ENCODE measurements at regions not wholly inside any gene's neighbourhood (a gene's known extent, or its start where the extent isn't known, plus 50 kb on each side); places are given as distances from the start of the nearest gene placed in this dataset.

- H3K9me3 ChIP-seq, result no peaks in the 10 kb centered on the region
- no peak overlapping the region for H3K4me3 ChIP-seq
- no peaks in the 10 kb centered on the region for H3K36me3 ChIP-seq
- H3K27me3 ChIP-seq, result no peaks in the 10 kb centered on the region
- DNase-seq, result no peak
- TF ChIP-seq POLR2A (IDR thresholded peaks at IDR 0.05) (no peak), CTCF (IDR thresholded peaks at IDR 0.05) (no peak)
- intact Hi-C loops (cut with DNase I; ENCODE audit: low total_unique reads), result no loop called here
- no peaks in the 10 kb centered on the region for H3K4me1 ChIP-seq
- H3K27ac ChIP-seq, result no peak overlapping the region
Measured at GRCh38 chr5:133882846-133883245, 85.6 kb downstream of the C5orf15 start.

- TF ChIP-seq CTCF (IDR thresholded peaks at IDR 0.05) (no peak), POLR2A (IDR thresholded peaks at IDR 0.05) (no peak)
- intact Hi-C loops (cut with DNase I; ENCODE audit: low total_unique reads), result no loop called here
- Histone ChIP-seq H3K4me1 (no peaks in the 10 kb centered on the region), H3K36me3 (no peaks in the 10 kb centered on the region), H3K4me3 (no peak overlapping the region), H3K9me3 (no peaks in the 10 kb centered on the region), H3K27me3 (no peaks in the 10 kb centered on the region), H3K27ac (no peak overlapping the region)
- DNase-seq, result no peak
Measured at GRCh38 chr5:133882389-133882695, 86.1 kb downstream of the C5orf15 start.

GRCh38 chr5:133881576-133882388, 86.6 kb downstream of the C5orf15 start:
- H3K9me3 ChIP-seq, result no peaks in the 10 kb centered on the region
- H3K4me3 ChIP-seq, result no peak overlapping the region
- intact Hi-C loops (cut with DNase I; ENCODE audit: low total_unique reads), result no loop called here
- DNase-seq, result no peak
- no peaks in the 10 kb centered on the region for H3K27me3 ChIP-seq
- H3K4me1 ChIP-seq, result no peaks in the 10 kb centered on the region
- TF ChIP-seq POLR2A (IDR thresholded peaks at IDR 0.05) (no peak), CTCF (IDR thresholded peaks at IDR 0.05) (no peak)
- no peaks in the 10 kb centered on the region for H3K36me3 ChIP-seq
- H3K27ac ChIP-seq, result no peak overlapping the region

GRCh38 chr5:133878236-133878555, 90.2 kb downstream of the C5orf15 start:
- Histone ChIP-seq H3K4me1 (no peaks in the 10 kb centered on the region), H3K27me3 (no peaks in the 10 kb centered on the region), H3K4me3 (no peak overlapping the region), H3K36me3 (no peaks in the 10 kb centered on the region), H3K27ac (no peak overlapping the region), H3K9me3 (no peaks in the 10 kb centered on the region)
- TF ChIP-seq POLR2A (IDR thresholded peaks at IDR 0.05) (no peak), CTCF (IDR thresholded peaks at IDR 0.05) (no peak)
- DNase-seq, result no peak
- intact Hi-C loops (cut with DNase I; ENCODE audit: low total_unique reads), result no loop called here

- Histone ChIP-seq H3K4me1 (no peaks in the 10 kb centered on the region), H3K9me3 (no peaks in the 10 kb centered on the region), H3K27me3 (no peaks in the 10 kb centered on the region), H3K27ac (no peak overlapping the region), H3K4me3 (no peak overlapping the region), H3K36me3 (no peaks in the 10 kb centered on the region)
- intact Hi-C loops (cut with DNase I; ENCODE audit: low total_unique reads), result no loop called here
- DNase-seq, result no peak
- TF ChIP-seq CTCF (IDR thresholded peaks at IDR 0.05) (no peak), POLR2A (IDR thresholded peaks at IDR 0.05) (no peak)
Measured at GRCh38 chr5:133877351-133878235, 90.8 kb downstream of the C5orf15 start.

Data from uterus (tissue), 3 donors.